Fibroblast of skin of back (primary cell): ENCODE measurements at regions not wholly inside any gene's neighbourhood (a gene's known extent, or its start where the extent isn't known, plus 50 kb on each side); places are given as distances from the start of the nearest gene placed in this dataset.

Experiments
- DNase-seq: peaks from one replicate; pipeline ENCODE4 v3.0.0-alpha.2; 2013

- DNase-seq, result peak; percentile 17
Measured at GRCh38 chr5:16013334-16014065, 166.1 kb downstream of the MARCHF11 start.

DNA sequence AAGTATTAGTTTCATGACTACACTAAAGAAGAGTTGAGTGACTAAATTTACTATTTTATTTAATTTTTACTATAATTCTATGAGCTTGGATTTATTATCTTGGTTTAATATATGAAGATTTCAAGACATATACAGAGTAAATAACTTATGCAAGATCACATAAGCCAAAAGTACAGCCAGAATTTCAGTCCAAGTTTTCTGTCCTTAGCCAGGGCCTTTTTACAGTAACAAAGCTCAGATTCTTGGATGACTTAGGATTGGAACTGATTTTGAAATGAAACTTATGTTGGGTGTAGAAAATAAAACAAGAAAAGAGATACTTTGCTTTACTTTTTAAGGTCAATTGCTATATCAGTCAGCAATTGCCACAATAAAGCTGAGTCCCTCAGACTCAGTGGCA is 170.3 kb downstream of the MARCHF11 start:
- DNase-seq, result no peak

DNA sequence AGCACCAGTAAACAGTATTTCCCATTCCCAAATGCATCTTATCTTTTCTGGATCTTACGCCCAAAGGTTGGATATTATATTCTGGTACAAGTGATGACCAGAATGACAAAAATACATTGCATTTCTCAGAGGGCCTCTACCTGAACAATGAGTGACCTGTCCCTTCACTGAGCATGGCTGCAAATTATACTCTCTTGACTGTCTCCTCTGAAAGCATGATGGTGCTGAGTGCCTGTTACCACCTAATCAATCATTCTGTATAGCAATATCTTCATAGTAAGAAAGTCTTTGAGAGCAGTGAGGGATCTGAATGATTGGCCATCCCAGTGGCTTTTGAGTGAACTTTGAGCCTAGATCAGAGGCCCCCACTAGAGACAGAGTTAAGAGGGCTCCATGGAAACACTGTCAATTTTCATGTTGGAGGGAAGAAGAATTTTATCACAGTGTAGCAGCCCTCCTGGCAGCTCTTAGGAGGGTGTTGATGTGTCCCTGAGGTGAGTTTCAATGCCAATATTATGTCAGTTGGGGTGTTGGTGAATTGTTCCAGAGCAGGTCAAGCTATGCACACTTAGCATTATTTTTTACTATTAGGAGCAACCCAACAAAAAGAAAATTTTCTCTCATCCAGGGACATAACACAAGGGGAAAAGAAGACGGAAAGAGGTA is 171.7 kb downstream of the MARCHF11 start:
- no peak for DNase-seq

GRCh38 chr5:16005225-16005624 is 174.4 kb downstream of the MARCHF11 start:
- no peak for DNase-seq

GRCh38 chr5:16000056-16000455 is 179.5 kb downstream of the MARCHF11 start:
- DNase-seq, result no peak

GRCh38 chr5:15995341-15996052 is 184.1 kb downstream of the MARCHF11 start:
- peak; percentile 48 for DNase-seq

DNA sequence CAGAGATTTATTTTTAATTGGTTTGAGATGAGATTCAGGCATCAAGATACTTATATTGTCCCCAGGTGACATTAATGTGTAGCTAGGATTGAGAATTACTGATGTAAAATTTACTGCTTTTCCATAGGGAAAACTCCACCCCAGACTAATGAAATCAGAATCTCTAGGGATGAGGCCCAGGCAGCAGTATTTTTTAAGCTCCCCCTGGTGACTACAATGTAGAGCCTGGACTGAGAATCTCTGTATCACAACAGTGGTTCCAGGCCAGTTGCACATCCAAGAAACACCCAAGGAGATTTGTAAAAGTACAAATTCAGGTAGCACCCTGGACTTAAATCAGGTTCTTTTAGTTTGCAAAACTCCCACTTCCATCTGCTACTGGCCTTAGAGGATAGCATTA is 185.7 kb downstream of the MARCHF11 start:
- DNase-seq, result peak; percentile 29

DNA sequence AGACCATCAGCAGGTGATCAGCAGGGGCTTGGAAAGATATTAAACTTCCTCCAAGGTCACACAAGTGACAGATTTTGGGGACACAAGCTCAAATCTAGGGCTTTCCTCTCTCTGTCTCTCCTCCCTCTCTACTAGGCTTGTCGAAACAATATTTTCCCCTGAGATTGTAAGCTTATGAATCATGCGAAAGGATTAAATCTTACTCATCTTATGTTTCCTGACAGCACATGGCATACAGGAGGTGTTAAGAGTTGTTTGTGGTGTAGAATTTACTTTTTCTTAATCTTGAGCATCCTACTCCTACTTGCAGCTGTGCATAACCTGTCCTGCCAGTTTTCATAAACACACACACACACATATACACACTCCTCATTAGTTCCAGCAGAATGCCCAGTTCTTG is 186.3 kb downstream of the MARCHF11 start:
- peak; percentile 76 for DNase-seq

DNA sequence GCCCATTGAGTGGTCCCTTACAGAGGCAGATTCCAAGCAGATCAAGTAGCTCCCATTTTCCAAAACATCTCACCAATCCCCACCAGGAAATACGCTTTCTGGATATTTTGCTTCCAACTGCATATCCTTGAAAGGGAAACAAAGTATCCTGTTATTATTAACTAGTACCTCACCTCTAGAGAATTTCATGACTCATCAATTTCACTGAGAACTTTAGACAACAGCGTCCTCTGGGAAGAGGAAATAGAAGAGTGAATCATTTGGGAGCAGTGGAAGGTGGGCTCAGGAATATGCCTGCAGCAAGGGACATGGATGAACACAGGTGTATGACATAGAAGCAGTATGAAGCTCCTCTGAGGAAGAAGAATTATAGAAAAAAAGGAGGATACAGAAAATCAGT is 186.7 kb downstream of the MARCHF11 start:
- DNase-seq, result peak; percentile 80

DNA sequence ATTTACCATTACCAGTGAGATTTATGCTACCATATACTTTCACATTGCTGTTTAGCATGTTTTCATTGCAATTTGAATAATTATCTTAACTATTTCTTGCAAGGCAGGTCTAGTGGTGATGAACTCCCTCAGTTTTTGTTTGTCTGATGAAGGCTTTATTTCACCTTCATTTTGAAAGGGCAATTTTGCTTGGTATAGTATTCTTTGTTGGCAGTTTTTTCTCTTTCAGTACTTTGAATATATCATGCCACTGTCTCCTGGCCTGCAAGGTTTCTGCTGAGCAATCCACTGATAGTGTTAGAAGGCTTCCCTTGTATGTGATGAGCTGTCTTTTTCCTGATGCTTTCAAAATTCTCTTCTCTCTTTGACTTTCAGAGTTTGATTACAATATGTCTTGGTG is 188.0 kb downstream of the MARCHF11 start:
- no peak for DNase-seq
